ENCODE measurements at regions not wholly inside any gene's neighbourhood (a gene's known extent, or its start where the extent isn't known, plus 50 kb on each side); places are given as distances from the start of the nearest gene placed in this dataset.
A peak's percentile ranks its signal among the peaks of the same experiment; 100 is the strongest.

DNA sequence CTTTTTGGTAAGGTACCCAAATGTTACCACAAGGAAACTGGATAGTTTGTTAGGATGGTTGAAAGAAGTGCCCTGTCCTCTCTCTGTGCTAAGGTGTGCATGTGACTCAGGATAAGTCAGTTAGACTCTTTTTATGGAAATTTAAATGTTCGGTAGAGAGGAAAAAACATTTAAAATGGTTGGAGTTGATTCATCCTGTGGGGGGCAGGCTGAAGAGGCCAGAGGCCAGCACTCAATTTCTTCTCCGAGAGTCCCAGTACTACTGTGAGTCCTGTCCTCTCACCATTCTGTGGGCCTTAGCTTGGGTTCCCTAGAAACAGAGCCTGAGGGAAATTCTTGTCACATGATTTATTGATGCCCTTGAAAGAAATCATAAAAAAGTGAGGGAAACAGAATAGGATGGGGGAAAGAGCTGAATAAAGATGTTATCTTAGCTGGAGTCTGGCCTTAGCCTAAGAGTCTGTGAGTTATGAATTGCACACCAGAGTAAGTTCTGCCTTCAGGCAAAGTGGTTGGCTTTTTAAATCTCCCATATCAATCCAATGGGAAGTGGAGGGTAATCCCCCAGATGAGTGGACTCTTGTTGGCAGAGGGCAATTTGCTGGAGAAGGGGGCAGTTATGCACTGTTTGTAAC lies 106.5 kb upstream of the GALNT15 start:
- intact Hi-C loops (cut with DNase I): no loop called here
- TF ChIP-seq POLR2A (IDR thresholded peaks at IDR 0.05): no peak
- TF ChIP-seq, protein P1, sequence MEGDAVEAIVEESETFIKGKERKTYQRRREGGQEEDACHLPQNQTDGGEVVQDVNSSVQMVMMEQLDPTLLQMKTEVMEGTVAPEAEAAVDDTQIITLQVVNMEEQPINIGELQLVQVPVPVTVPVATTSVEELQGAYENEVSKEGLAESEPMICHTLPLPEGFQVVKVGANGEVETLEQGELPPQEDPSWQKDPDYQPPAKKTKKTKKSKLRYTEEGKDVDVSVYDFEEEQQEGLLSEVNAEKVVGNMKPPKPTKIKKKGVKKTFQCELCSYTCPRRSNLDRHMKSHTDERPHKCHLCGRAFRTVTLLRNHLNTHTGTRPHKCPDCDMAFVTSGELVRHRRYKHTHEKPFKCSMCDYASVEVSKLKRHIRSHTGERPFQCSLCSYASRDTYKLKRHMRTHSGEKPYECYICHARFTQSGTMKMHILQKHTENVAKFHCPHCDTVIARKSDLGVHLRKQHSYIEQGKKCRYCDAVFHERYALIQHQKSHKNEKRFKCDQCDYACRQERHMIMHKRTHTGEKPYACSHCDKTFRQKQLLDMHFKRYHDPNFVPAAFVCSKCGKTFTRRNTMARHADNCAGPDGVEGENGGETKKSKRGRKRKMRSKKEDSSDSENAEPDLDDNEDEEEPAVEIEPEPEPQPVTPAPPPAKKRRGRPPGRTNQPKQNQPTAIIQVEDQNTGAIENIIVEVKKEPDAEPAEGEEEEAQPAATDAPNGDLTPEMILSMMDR (IDR thresholded peaks at IDR 0.05): no peak
- Histone ChIP-seq H3K36me3 (replicated peaks in 1 of 2) (no peaks in the 10 kb centered on the region), H3K27me3 (no peaks in the 10 kb centered on the region), H3K9me3 (replicated peaks in 1 of 3) (no peaks in the 10 kb centered on the region), H3K4me3 (no peak overlapping the region), H3K27ac (peak overlapping the region in 2 of 5 donors; percentile 21 to 26), H3K4me1 (replicated peaks in 1 of 2) (peaks cover 0 to 30% of the 10 kb centered on the region in 2 donors)
- peak in 2 of 7 donors; percentile 22 to 34 for DNase-seq
- 48 to 63% (median 54%) methylated on average over 2 of the region's 2 CpGs for WGBS, 4 donors

DNA sequence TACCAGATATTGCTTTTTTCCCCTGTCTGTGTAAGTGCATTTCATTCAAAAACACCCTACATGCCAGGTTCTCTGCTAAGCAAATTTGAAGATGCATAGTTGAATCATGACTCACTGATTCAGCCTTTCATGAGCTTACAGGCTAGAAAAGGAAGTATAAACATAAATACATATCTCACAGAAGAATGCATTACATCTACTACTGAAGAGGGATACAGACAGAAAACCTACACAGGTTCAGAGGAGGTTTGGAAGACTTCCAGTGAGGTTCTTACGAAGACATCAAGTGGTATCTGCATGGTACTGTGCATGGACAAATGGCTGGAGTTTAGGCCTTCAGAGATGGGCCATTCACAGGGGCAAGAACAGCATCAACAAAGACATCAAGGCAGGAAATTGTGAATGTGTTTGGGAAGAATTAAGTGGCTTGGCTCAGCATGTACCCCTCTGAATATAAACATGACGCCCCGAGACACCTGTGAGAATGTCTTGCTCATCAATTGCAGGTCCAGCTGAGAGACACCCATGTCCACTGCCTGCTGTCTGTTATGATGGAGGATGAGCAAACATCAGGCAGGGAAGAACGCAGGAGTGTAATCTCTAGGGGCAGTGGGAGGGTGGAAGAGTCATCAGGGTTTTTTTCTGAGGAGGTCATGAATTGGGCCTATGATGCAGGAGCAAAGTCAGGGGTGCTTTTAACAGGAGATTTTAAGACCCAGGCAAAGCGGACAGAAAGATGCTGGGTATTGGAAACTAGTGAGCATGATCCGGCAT lies 105.1 kb upstream of the GALNT15 start:
- intact Hi-C loops (cut with DNase I): no loop called here
- no peak overlapping the region for H3K27ac ChIP-seq

DNA sequence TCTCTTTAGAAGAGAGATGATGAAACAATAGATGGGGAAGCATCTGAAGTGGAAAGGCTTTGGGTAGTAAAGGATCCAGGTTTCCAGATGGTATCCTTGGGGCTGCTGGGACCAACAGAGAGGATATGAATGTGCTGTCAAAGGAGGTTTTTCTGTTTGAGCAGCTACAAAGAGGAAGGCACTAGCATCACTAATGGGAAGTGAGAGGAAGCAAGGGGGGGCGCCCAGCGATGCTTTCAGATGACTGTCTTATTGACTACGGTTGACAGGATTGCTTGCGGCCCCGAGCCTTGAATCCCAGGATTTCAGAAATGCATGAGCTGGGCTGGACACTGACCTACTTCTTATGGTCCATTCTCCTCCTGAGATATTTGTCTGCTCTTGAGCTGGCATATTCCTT lies 103.8 kb upstream of the GALNT15 start:
- no peak overlapping the region for H3K4me3 ChIP-seq
- DNase-seq: peak in 1 of 7 donors; percentile 11
- no peaks in the 10 kb centered on the region for H3K9me3 ChIP-seq (replicated peaks in 1 of 3)
- H3K27ac ChIP-seq: no peak overlapping the region
- H3K4me1 ChIP-seq (replicated peaks in 1 of 2): peaks cover 0 to 17% of the 10 kb centered on the region in 2 donors
- no peaks in the 10 kb centered on the region for H3K27me3 ChIP-seq
- TF ChIP-seq, protein P1 (IDR thresholded peaks at IDR 0.05): no peak
- no peak for TF ChIP-seq POLR2A (IDR thresholded peaks at IDR 0.05)
- intact Hi-C loops (cut with DNase I): no loop called here
- WGBS, 4 donors: 78 to 86% (median 83%) methylated on average over 5 of the region's 5 CpGs
- H3K36me3 ChIP-seq (replicated peaks in 1 of 2): no peaks in the 10 kb centered on the region

More for the DNA sequence above, 105.1 kb upstream of the GALNT15 start:
- Histone ChIP-seq H3K27me3 (no peaks in the 10 kb centered on the region), H3K9me3 (replicated peaks in 1 of 3) (no peaks in the 10 kb centered on the region), H3K4me3 (no peak overlapping the region), H3K4me1 (replicated peaks in 1 of 2) (peaks cover 0 to 29% of the 10 kb centered on the region in 2 donors), H3K36me3 (replicated peaks in 1 of 2) (no peaks in the 10 kb centered on the region)
- TF ChIP-seq POLR2A (IDR thresholded peaks at IDR 0.05): no peak
- TF ChIP-seq, protein P1 (IDR thresholded peaks at IDR 0.05): no peak
- no peak for DNase-seq
- WGBS, 4 donors: 90 to 95% (median 93%) methylated on average over 6 of the region's 6 CpGs

DNA sequence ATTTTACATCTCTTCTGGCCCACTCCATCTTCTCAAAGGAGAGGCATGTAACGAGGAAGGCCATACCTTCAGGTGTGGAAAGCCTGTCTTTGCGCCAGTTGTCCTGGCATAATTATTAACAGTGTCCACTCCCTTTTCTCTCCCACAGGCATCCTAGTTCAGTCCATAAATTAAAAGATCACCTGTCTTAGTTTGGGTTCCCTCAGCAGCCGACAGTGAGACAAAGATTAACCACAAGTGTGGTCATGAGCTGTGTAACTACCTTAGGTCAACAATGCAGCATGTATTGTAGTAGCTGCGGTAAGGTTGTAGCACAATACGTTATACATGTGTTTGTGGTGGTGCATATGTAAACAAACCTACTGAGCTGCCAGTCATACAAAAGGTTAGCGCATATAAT lies 103.3 kb upstream of the GALNT15 start:
- no peaks in the 10 kb centered on the region for H3K9me3 ChIP-seq (replicated peaks in 1 of 3)
- no peaks in the 10 kb centered on the region for H3K36me3 ChIP-seq (replicated peaks in 1 of 2)
- no peak for TF ChIP-seq POLR2A (IDR thresholded peaks at IDR 0.05)
- TF ChIP-seq, protein P1 (IDR thresholded peaks at IDR 0.05): no peak
- no peak for DNase-seq
- WGBS, 4 donors: 92 to 99% (median 94%) methylated on average over 6 of the region's 6 CpGs
- no peak overlapping the region for H3K27ac ChIP-seq
- peaks cover 0 to 17% of the 10 kb centered on the region in 2 donors for H3K4me1 ChIP-seq (replicated peaks in 1 of 2)
- no peak overlapping the region for H3K4me3 ChIP-seq
- intact Hi-C loops (cut with DNase I): no loop called here
- no peaks in the 10 kb centered on the region for H3K27me3 ChIP-seq
